IMR-90 (cell line): ENCODE measurements at regions not wholly inside any gene's neighbourhood (a gene's known extent, or its start where the extent isn't known, plus 50 kb on each side); places are given as distances from the start of the nearest gene placed in this dataset.

Source experiments
- ATAC-seq: fragments of 200-7000 bp; cut with Tn5 transposase; 2 replicates; pipeline ENCODE4 v1.9.1; 2020; ENCODE audit warnings: low read depth, mild to moderate bottlenecking, moderate library complexity
- BruUV-seq: library from RNA; stranded (reverse); fragments of 400-500 nt; replicated peaks from 2 replicates; lab custom pipeline; 2021; lab: Mats Ljungman, UMichigan
- CTCF ChIA-PET: fragments of 300-600 bp; formaldehyde crosslinking; extraction: SDS; loops from one replicate; lab custom pipeline; 2021; ENCODE audit warnings: antibody characterized with exemption; lab: Yijun Ruan, JAX
- POLR2A ChIA-PET: fragments of 300-600 bp; sonication (Branson Sonifier 250); formaldehyde crosslinking; loops from one replicate; lab custom pipeline; 2022; ENCODE audit warnings: antibody characterized with exemption; ENCODE audit not compliant: unreplicated experiment; lab: Charles Lee
- DNase-seq: peaks from one replicate; pipeline ENCODE4 v3.0.0; 2013
- H2AFZ ChIP-seq: replicated peaks from 2 replicates; pipeline ENCODE3; 2013; ENCODE audit warnings: low read length, mild to moderate bottlenecking; ENCODE audit not compliant: poor library complexity
- H2AK5ac ChIP-seq: 2 replicates; pipeline ENCODE4 v1.6.1; 2013; ENCODE audit warnings: low read depth, low read length, inconsistent platforms
- H2AK9ac ChIP-seq: replicated peaks from 2 replicates; pipeline ENCODE3; 2013; ENCODE audit warnings: mild to moderate bottlenecking, low read depth, low read length, moderate library complexity; ENCODE audit not compliant: poor library complexity
- H2BK120ac ChIP-seq: 2 replicates; pipeline ENCODE4 v1.6.1; 2013; ENCODE audit warnings: low read depth, low read length, inconsistent platforms
- H2BK15ac ChIP-seq: 3 replicates; pipeline ENCODE4 v1.6.1; 2013; ENCODE audit warnings: low read depth, low read length, inconsistent platforms
- H2BK20ac ChIP-seq: 2 replicates; pipeline ENCODE4 v1.6.1; 2013; ENCODE audit warnings: low read depth, mild to moderate bottlenecking, inconsistent platforms, low read length, moderate library complexity
- H2BK5ac ChIP-seq: 2 replicates; pipeline ENCODE4 v1.6.1; 2013; ENCODE audit warnings: mild to moderate bottlenecking, low read depth, low read length, inconsistent platforms; ENCODE audit not compliant: poor library complexity, severe bottlenecking
- H3K14ac ChIP-seq: replicated peaks from 2 replicates; pipeline ENCODE4 v1.6.1; 2013; ENCODE audit warnings: low read depth, low read length, inconsistent platforms
- H3K18ac ChIP-seq: 2 replicates; pipeline ENCODE4 v1.6.1; 2013; ENCODE audit warnings: low read depth, low read length, control low read depth
- H3K23ac ChIP-seq: 2 replicates; pipeline ENCODE4 v1.6.1; 2013; ENCODE audit warnings: low read depth, low read length, inconsistent platforms
- H3K27ac ChIP-seq: 2 replicates; pipeline ENCODE4 v1.5.1; 2013; ENCODE audit warnings: mild to moderate bottlenecking, control low read depth, low read length; ENCODE audit not compliant: insufficient read depth
- H3K27me3 ChIP-seq: 2 replicates; pipeline ENCODE4 v1.6.1; 2013; ENCODE audit warnings: low read length; ENCODE audit not compliant: control insufficient read depth, insufficient read depth
- H3K36me3 ChIP-seq: 2 replicates; pipeline ENCODE4 v1.6.1; 2013; ENCODE audit warnings: low read length, mixed read lengths; ENCODE audit not compliant: control insufficient read depth, insufficient read depth
- H3K4ac ChIP-seq: 2 replicates; pipeline ENCODE4 v1.6.1; 2013; ENCODE audit warnings: low read depth, low read length, inconsistent platforms
- H3K4me1 ChIP-seq: 2 replicates; pipeline ENCODE4 v1.6.1; 2013; ENCODE audit warnings: low read length, mixed read lengths; ENCODE audit not compliant: control insufficient read depth, insufficient read depth
- H3K4me2 ChIP-seq: 2 replicates; pipeline ENCODE4 v1.6.1; 2013; ENCODE audit warnings: low read depth, mild to moderate bottlenecking, control low read depth, low read length, moderate library complexity
- H3K4me3 ChIP-seq: 2 replicates; pipeline ENCODE4 v1.5.1; 2013; ENCODE audit warnings: low read depth, mild to moderate bottlenecking, control low read depth, low read length, moderate library complexity; ENCODE audit not compliant: insufficient read depth
- H3K56ac ChIP-seq: 2 replicates; pipeline ENCODE4 v1.6.1; 2013; ENCODE audit warnings: low read length, inconsistent platforms; ENCODE audit not compliant: insufficient read depth; ENCODE audit errors: extremely low read depth
- H3K79me1 ChIP-seq, 2 experiments: 2 replicates each; pipeline ENCODE4 v1.6.1; 2013; ENCODE audit warnings: low read length in 2 of 2, inconsistent platforms in 1 of 2, low read depth in 1 of 2
- H3K9ac ChIP-seq: 2 replicates; pipeline ENCODE4 v1.6.1; 2013; ENCODE audit warnings: low read depth, low read length, control low read depth
- H3K9me1 ChIP-seq: 2 replicates; pipeline ENCODE4 v1.6.1; 2013; ENCODE audit warnings: low read length, inconsistent platforms; ENCODE audit not compliant: insufficient read depth
- H3K9me3 ChIP-seq: 2 replicates; pipeline ENCODE4 v1.6.1; 2013; ENCODE audit warnings: low read length; ENCODE audit not compliant: control insufficient read depth, insufficient read depth
- H4K20me1 ChIP-seq: 2 replicates; pipeline ENCODE4 v1.6.1; 2013; ENCODE audit warnings: low read length, inconsistent platforms; ENCODE audit not compliant: insufficient read depth
- H4K5ac ChIP-seq: 2 replicates; pipeline ENCODE4 v1.6.1; 2013; ENCODE audit warnings: mild to moderate bottlenecking, low read depth, low read length, control low read depth
- H4K8ac ChIP-seq, 2 experiments: 2 replicates each; pipeline ENCODE4 v1.6.1; 2013; ENCODE audit warnings: low read depth in 2 of 2, low read length in 2 of 2, control low read depth in 1 of 2, inconsistent platforms in 1 of 2
- H4K91ac ChIP-seq: 2 replicates; pipeline ENCODE4 v1.6.1; 2013; ENCODE audit warnings: low read depth, low read length, inconsistent platforms; ENCODE audit not compliant: insufficient read depth
- BHLHE40 ChIP-seq: fragments of 150-350 bp; IDR thresholded peaks from 2 replicates; pipeline ENCODE4 v1.6.1; 2016; ENCODE audit warnings: mild to moderate bottlenecking, low read depth, low read length
- CEBPB ChIP-seq: IDR thresholded peaks from 2 replicates; pipeline ENCODE4 v1.6.1; 2012; ENCODE audit warnings: low read depth, low read length, improper control_type of control experiment
- CHD1 ChIP-seq: IDR thresholded peaks from 2 replicates; pipeline ENCODE4 v1.6.1; 2012; ENCODE audit warnings: low read depth, low read length, improper control_type of control experiment
- CTCF ChIP-seq: conservative IDR thresholded peaks from 2 replicates; pipeline ENCODE4 v1.5.1; 2012; ENCODE audit warnings: mild to moderate bottlenecking, low read depth, low read length, improper control_type of control experiment
- ELK1 ChIP-seq: fragments of 150-350 bp; IDR thresholded peaks from 2 replicates; pipeline ENCODE4 v1.6.1; 2016; ENCODE audit warnings: low read depth, mild to moderate bottlenecking, low read length, moderate library complexity, borderline replicate concordance
- FOS ChIP-seq: fragments of 150-350 bp; IDR thresholded peaks from 2 replicates; pipeline ENCODE4 v1.6.1; 2016; ENCODE audit warnings: low read depth, low read length
- MAFK ChIP-seq: IDR thresholded peaks from 2 replicates; pipeline ENCODE4 v1.6.1; 2012; ENCODE audit warnings: low read depth, low read length, improper control_type of control experiment
- MAZ ChIP-seq: IDR thresholded peaks from 2 replicates; pipeline ENCODE4 v1.6.1; 2012; ENCODE audit warnings: low read depth, mild to moderate bottlenecking, low read length, improper control_type of control experiment, moderate library complexity, borderline replicate concordance
- MXI1 ChIP-seq: IDR thresholded peaks from 2 replicates; pipeline ENCODE4 v1.6.1; 2012; ENCODE audit warnings: low read depth, mild to moderate bottlenecking, low read length, moderate library complexity, borderline replicate concordance
- NFE2L2 ChIP-seq: fragments of 150-350 bp; IDR thresholded peaks from 2 replicates; pipeline ENCODE4 v1.6.1; 2016; ENCODE audit warnings: low read depth, mild to moderate bottlenecking, low read length
- POLR2A ChIP-seq: IDR thresholded peaks from 2 replicates; pipeline ENCODE4 v1.6.1; 2012; ENCODE audit warnings: mild to moderate bottlenecking, low read depth, low read length
- RAD21 ChIP-seq: IDR thresholded peaks from 2 replicates; pipeline ENCODE4 v1.6.1; 2012; ENCODE audit warnings: low read length, improper control_type of control experiment
- RCOR1 ChIP-seq: IDR thresholded peaks from 2 replicates; pipeline ENCODE4 v1.6.1; 2012; ENCODE audit warnings: mild to moderate bottlenecking, low read length, improper control_type of control experiment; ENCODE audit not compliant: insufficient replicate concordance
- RFX5 ChIP-seq: IDR thresholded peaks from 2 replicates; pipeline ENCODE4 v1.8.0; 2012; ENCODE audit warnings: low read depth, mild to moderate bottlenecking, low read length, moderate library complexity
- SMC3 ChIP-seq: fragments of 150-350 bp; IDR thresholded peaks from 2 replicates; pipeline ENCODE4 v1.6.1; 2016; ENCODE audit warnings: low read depth, mild to moderate bottlenecking, antibody characterized with exemption, low read length, moderate library complexity
- USF2 ChIP-seq: fragments of 150-350 bp; IDR thresholded peaks from 2 replicates; pipeline ENCODE4 v1.6.1; 2017; ENCODE audit warnings: mild to moderate bottlenecking, antibody characterized with exemption, low read length, low read depth
- WGBS, 2 experiments: methylation state at CpG; one replicate each; pipeline versions ENCODE4 v1.1.5 to v1.1.7; 2013; ENCODE audit warnings: missing lambda C conversion rate in 2 of 2; ENCODE audit not compliant: insufficient read length in 1 of 2; ENCODE audit errors: extremely low coverage in 2 of 2; 5-methylcytosine and 5-hydroxymethylcytosine counted together
- dilution Hi-C: fragments of 300-500 bp; cut with HindIII; formaldehyde crosslinking; loops from one replicate; pipeline ENCODE4 v1.14.3; 2018; ENCODE audit warnings: low sequenced_read_pairs; ENCODE audit not compliant: unreplicated experiment
- in situ Hi-C: fragments of 300-500 bp; cut with MboI; formaldehyde crosslinking; loops from 3 replicates; pipeline ENCODE4 v1.14.3; 2019; ENCODE audit warnings: low sequenced_read_pairs, inconsistent platforms, mixed read lengths
- intact Hi-C: fragments of 100-400 bp; cut with micrococcal nuclease; formaldehyde crosslinking; loops from 2 replicates; pipeline ENCODE4 v1.10.0; 2022

GRCh38 chr7:81370822-81371221 is 399.0 kb downstream of the HGF start:
- no peak overlapping the region for H2BK15ac ChIP-seq
- no peaks in the 10 kb centered on the region for H3K9me3 ChIP-seq
- ChIA-PET POLR2A (no interaction called here), CTCF (no interaction called here)
- no peak overlapping the region for H2BK120ac ChIP-seq
- no TSS peak for BruUV-seq
- TF ChIP-seq ELK1: no peak
- TF ChIP-seq USF2: no peak
- no peak for TF ChIP-seq CEBPB
- TF ChIP-seq CTCF: no peak
- TF ChIP-seq RAD21: no peak
- TF ChIP-seq CHD1: no peak
- no peak for TF ChIP-seq RFX5
- no peak for TF ChIP-seq FOS
- no peak for TF ChIP-seq BHLHE40
- no peak for TF ChIP-seq POLR2A
- TF ChIP-seq RCOR1: no peak
- no peak for TF ChIP-seq MXI1
- no peak for TF ChIP-seq NFE2L2
- no peak for TF ChIP-seq MAZ
- TF ChIP-seq SMC3: no peak
- no peak for TF ChIP-seq MAFK
- H3K27ac ChIP-seq: no peak overlapping the region
- no peak overlapping the region for H3K9ac ChIP-seq
- in situ Hi-C loops: no loop called here
- H3K18ac ChIP-seq: no peak overlapping the region
- no peak overlapping the region for H4K5ac ChIP-seq
- no peak overlapping the region for H3K4ac ChIP-seq
- no peaks in the 10 kb centered on the region for H3K79me1 ChIP-seq
- no peak overlapping the region for H2BK5ac ChIP-seq
- H2AK5ac ChIP-seq: no peak overlapping the region
- WGBS, 2 experiments: no CpG with 5 or more reads among the region's 1 CpG
- H4K91ac ChIP-seq: no peak overlapping the region
- H3K4me2 ChIP-seq: no peak overlapping the region
- no peaks in the 10 kb centered on the region for H3K27me3 ChIP-seq
- H3K56ac ChIP-seq: no peak overlapping the region
- H3K23ac ChIP-seq: no peak overlapping the region
- H4K8ac ChIP-seq: no peak overlapping the region
- intact Hi-C loops: no loop called here
- no peak overlapping the region for H2AFZ ChIP-seq
- dilution Hi-C loops: no loop called here
- DNase-seq: peak; percentile 21
- H3K36me3 ChIP-seq: no peaks in the 10 kb centered on the region
- no peaks in the 10 kb centered on the region for H4K20me1 ChIP-seq
- no peak overlapping the region for H2AK9ac ChIP-seq
- peak; percentile 60 for ATAC-seq
- H2BK20ac ChIP-seq: no peak overlapping the region
- no peak overlapping the region for H3K14ac ChIP-seq
- H3K9me1 ChIP-seq: no peaks in the 10 kb centered on the region
- H3K4me1 ChIP-seq: 0 out of 2 replicates have a peak, but pooled peaks cover 2% of the 10 kb centered on the region
- no peak overlapping the region for H3K4me3 ChIP-seq
